ENCODE measurements at regions not wholly inside any gene's neighbourhood (a gene's known extent, or its start where the extent isn't known, plus 50 kb on each side); places are given as distances from the start of the nearest gene placed in this dataset.

- Histone ChIP-seq H3K4me1 (no peaks in the 10 kb centered on the region), H3K27me3 (no peaks in the 10 kb centered on the region), H3K27ac (no peak overlapping the region), H3K9me3 (no peaks in the 10 kb centered on the region), H3K4me3 (no peak overlapping the region), H3K36me3 (no peaks in the 10 kb centered on the region)
- DNase-seq, result no peak
- WGBS, 2 donors (ENCODE audit: low coverage in 1 of 2), result 60 to 65% methylated on average over 1 of the region's 1 CpG
- intact Hi-C loops (cut with DNase I; ENCODE audit: low total_unique reads), result no loop called here
- in situ Hi-C loops (cut with MboI; ENCODE audit: low pct_ligation_motif_present in 1 of 4, low pct_unique_long_range_greater_than_20kb in 1 of 4, low sequenced_read_pairs in 3 of 4), result loop anchor here in 1 of 4 donors (25.0 kb wide), 1 partner anchor 1059 kb away; no protein-coding TSS in a partner anchor
- TF ChIP-seq CTCF (IDR thresholded peaks at IDR 0.05) (no peak), POLR2AphosphoS5 (IDR thresholded peaks at IDR 0.05) (no peak), EP300 (IDR thresholded peaks at IDR 0.05; ENCODE audit: low read depth) (no peak), POLR2A (IDR thresholded peaks at IDR 0.05) (no peak)
Measured at GRCh38 chr4:23353200-23353599, 536.6 kb downstream of the PPARGC1A start.

GRCh38 chr4:23348789-23349498, 540.9 kb downstream of the PPARGC1A start:
- in situ Hi-C loops (cut with MboI; ENCODE audit: low pct_ligation_motif_present in 1 of 4, low pct_unique_long_range_greater_than_20kb in 1 of 4, low sequenced_read_pairs in 3 of 4), result no loop called here
- 58 to 85% methylated on average over 2 of the region's 2 CpGs for WGBS, 2 donors (ENCODE audit: low coverage in 1 of 2)
- H3K4me3 ChIP-seq, result no peak overlapping the region

GRCh38 chr4:23337292-23337691, 552.6 kb downstream of the PPARGC1A start:
- Histone ChIP-seq H3K9me3 (no peaks in the 10 kb centered on the region), H3K4me3 (no peak overlapping the region), H3K27ac (no peak overlapping the region), H3K36me3 (no peaks in the 10 kb centered on the region), H3K27me3 (no peaks in the 10 kb centered on the region), H3K4me1 (peaks cover 0 to 9% (median 3%) of the 10 kb centered on the region in 4 donors)
- 20 to 61% methylated on average over 1 to 2 of the region's 2 CpGs for WGBS, 2 donors (ENCODE audit: low coverage in 1 of 2)
- intact Hi-C loops (cut with DNase I; ENCODE audit: low total_unique reads) (no loop called here), in situ Hi-C loops (cut with MboI; ENCODE audit: low pct_ligation_motif_present in 1 of 4, low pct_unique_long_range_greater_than_20kb in 1 of 4, low sequenced_read_pairs in 3 of 4) (no loop called here)
- TF ChIP-seq POLR2AphosphoS5 (IDR thresholded peaks at IDR 0.05), result no peak
- peak in 3 of 5 experiments; percentile 16 to 34 (median 17) for TF ChIP-seq CTCF (IDR thresholded peaks at IDR 0.05)
- DNase-seq, result no peak

More at GRCh38 chr4:23348789-23349498, 540.9 kb downstream of the PPARGC1A start:
- intact Hi-C loops (cut with DNase I; ENCODE audit: low total_unique reads), result loop anchor here (5.0 kb wide), 1 partner anchor 1383 kb away; no protein-coding TSS in a partner anchor
- TF ChIP-seq POLR2AphosphoS5 (IDR thresholded peaks at IDR 0.05) (no peak), POLR2A (IDR thresholded peaks at IDR 0.05) (no peak), CTCF (IDR thresholded peaks at IDR 0.05) (no peak), EP300 (IDR thresholded peaks at IDR 0.05; ENCODE audit: low read depth) (no peak)
- no peak for DNase-seq
- no peaks in the 10 kb centered on the region for H3K36me3 ChIP-seq
- no peaks in the 10 kb centered on the region for H3K4me1 ChIP-seq
- no peaks in the 10 kb centered on the region for H3K27me3 ChIP-seq
- H3K27ac ChIP-seq, result no peak overlapping the region
- H3K9me3 ChIP-seq, result no peaks in the 10 kb centered on the region

- H3K4me3 ChIP-seq, result no peak overlapping the region
- no peak for DNase-seq
- in situ Hi-C loops (cut with MboI; ENCODE audit: low pct_ligation_motif_present in 1 of 4, low pct_unique_long_range_greater_than_20kb in 1 of 4, low sequenced_read_pairs in 3 of 4), result no loop called here
- WGBS, 2 donors (ENCODE audit: low coverage in 1 of 2), result 18 to 21% methylated on average over 4 to 5 of the region's 5 CpGs
- H3K9me3 ChIP-seq, result no peaks in the 10 kb centered on the region
- H3K4me1 ChIP-seq, result peaks cover 0 to 9% (median 3%) of the 10 kb centered on the region in 4 donors
- H3K27me3 ChIP-seq, result no peaks in the 10 kb centered on the region
- H3K27ac ChIP-seq, result peak overlapping the region in 2 of 4 donors; percentile 10 to 12
- H3K36me3 ChIP-seq, result no peaks in the 10 kb centered on the region
- TF ChIP-seq EP300 (IDR thresholded peaks at IDR 0.05; ENCODE audit: low read depth), result no peak
- TF ChIP-seq CTCF (IDR thresholded peaks at IDR 0.05), result peak in 1 of 5 experiments; percentile 33
- intact Hi-C loops (cut with DNase I; ENCODE audit: low total_unique reads), result no loop called here
Measured at GRCh38 chr4:23333946-23334878, 555.6 kb downstream of the PPARGC1A start.

All from transverse colon (tissue), 4 donors.